Neural crest cell (in vitro differentiated cells): ENCODE measurements at regions not wholly inside any gene's neighbourhood (a gene's known extent, or its start where the extent isn't known, plus 50 kb on each side); places are given as distances from the start of the nearest gene placed in this dataset.

Experiments
- DNase-seq: peaks from one replicate; pipeline ENCODE4 v3.0.0; 2021; ENCODE audit warnings: low read depth, mixed read lengths, low spot score
- H3K27ac Mint-ChIP-seq: one replicate; pipeline ENCODE4 v1.8.0; 2021; ENCODE audit warnings: mild to moderate bottlenecking, mixed read lengths; ENCODE audit not compliant: unreplicated experiment
- H3K27me3 Mint-ChIP-seq: 2 replicates; pipeline ENCODE4 v1.8.0; 2021; ENCODE audit warnings: low read depth, mild to moderate bottlenecking, mixed read lengths
- H3K36me3 Mint-ChIP-seq: 2 replicates; pipeline ENCODE4 v1.8.0; 2021; ENCODE audit warnings: low read depth, mild to moderate bottlenecking, mixed read lengths
- H3K4me1 Mint-ChIP-seq: 2 replicates; pipeline ENCODE4 v1.8.0; 2021; ENCODE audit warnings: mixed read lengths
- H3K4me3 Mint-ChIP-seq: one replicate; pipeline ENCODE4 v1.8.0; 2021; ENCODE audit warnings: mild to moderate bottlenecking, mixed read lengths
- H3K9me3 Mint-ChIP-seq: 2 replicates; pipeline ENCODE4 v1.8.0; 2021; ENCODE audit warnings: mixed read lengths
- CTCF ChIP-seq: fragments of 200-600 bp; sonication (generic); conservative IDR thresholded peaks from 2 replicates; pipeline ENCODE4 v1.5.0; 2021; ENCODE audit warnings: antibody characterized with exemption, mild to moderate bottlenecking

- no peak overlapping the region for H3K4me3 Mint-ChIP-seq
- no peak overlapping the region for H3K27ac Mint-ChIP-seq
- H3K4me1 Mint-ChIP-seq = no peaks in the 10 kb centered on the region
- no peak for TF ChIP-seq CTCF
- no peaks in the 10 kb centered on the region for H3K27me3 Mint-ChIP-seq
- no peaks in the 10 kb centered on the region for H3K36me3 Mint-ChIP-seq
- H3K9me3 Mint-ChIP-seq = peaks cover 2% of the 10 kb centered on the region
- DNase-seq = no peak
Measured at GRCh38 chr6:66860328-66860727, 1153.3 kb upstream of the EYS start.

GRCh38 chr6:66858196-66858595 is 1151.2 kb upstream of the EYS start:
- DNase-seq = no peak
- Mint-ChIP-seq H3K9me3 (peaks cover 2% of the 10 kb centered on the region), H3K4me1 (no peaks in the 10 kb centered on the region), H3K36me3 (no peaks in the 10 kb centered on the region), H3K27ac (no peak overlapping the region), H3K27me3 (no peaks in the 10 kb centered on the region), H3K4me3 (no peak overlapping the region)
- no peak for TF ChIP-seq CTCF

GRCh38 chr6:66854014-66854413 is 1147.0 kb upstream of the EYS start:
- Mint-ChIP-seq H3K27me3 (no peaks in the 10 kb centered on the region), H3K9me3 (no peaks in the 10 kb centered on the region), H3K27ac (no peak overlapping the region), H3K4me3 (no peak overlapping the region), H3K4me1 (no peaks in the 10 kb centered on the region), H3K36me3 (no peaks in the 10 kb centered on the region)
- no peak for DNase-seq
- TF ChIP-seq CTCF = no peak

- H3K4me3 Mint-ChIP-seq = no peak overlapping the region
- H3K36me3 Mint-ChIP-seq = no peaks in the 10 kb centered on the region
- DNase-seq = no peak
- H3K9me3 Mint-ChIP-seq = no peaks in the 10 kb centered on the region
- H3K27me3 Mint-ChIP-seq = no peaks in the 10 kb centered on the region
- TF ChIP-seq CTCF = no peak
- H3K4me1 Mint-ChIP-seq = no peaks in the 10 kb centered on the region
- no peak overlapping the region for H3K27ac Mint-ChIP-seq
Measured at GRCh38 chr6:66851930-66852329, 1144.9 kb upstream of the EYS start.

DNA sequence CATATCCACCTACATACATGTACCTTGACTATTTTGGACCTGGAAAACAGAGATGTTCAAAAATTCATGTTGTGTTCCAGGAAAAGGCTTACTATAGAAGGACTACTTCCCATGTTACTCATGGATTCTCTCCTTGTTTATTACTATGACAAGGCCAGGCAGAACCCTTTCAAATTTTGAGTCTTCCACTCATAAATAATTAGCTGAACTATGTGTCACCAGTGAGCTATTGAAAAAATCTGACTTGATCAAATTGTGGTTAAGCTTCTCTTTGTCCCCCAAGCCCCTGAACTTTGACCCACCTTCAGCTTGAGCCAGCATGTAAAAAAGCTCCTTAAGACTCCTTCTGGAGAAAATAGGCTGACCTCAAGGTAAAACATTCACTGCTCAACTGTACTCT is 1142.8 kb upstream of the EYS start:
- H3K36me3 Mint-ChIP-seq = no peaks in the 10 kb centered on the region
- H3K4me3 Mint-ChIP-seq = no peak overlapping the region
- H3K27ac Mint-ChIP-seq = no peak overlapping the region
- no peak for TF ChIP-seq CTCF
- DNase-seq = no peak
- H3K27me3 Mint-ChIP-seq = no peaks in the 10 kb centered on the region
- no peaks in the 10 kb centered on the region for H3K9me3 Mint-ChIP-seq
- H3K4me1 Mint-ChIP-seq = no peaks in the 10 kb centered on the region
